HCT116 (cell line): ENCODE measurements at regions not wholly inside any gene's neighbourhood (a gene's known extent, or its start where the extent isn't known, plus 50 kb on each side); places are given as distances from the start of the nearest gene placed in this dataset.

Experiments used
- ATAC-seq: fragments of 200-7000 bp; cut with Tn5 transposase; 2 replicates; pipeline ENCODE4 v1.9.1; 2020; ENCODE audit warnings: mild to moderate bottlenecking, moderate library complexity
- BruUV-seq: library from RNA; stranded (reverse); fragments of 400-500 nt; replicated peaks from 2 replicates; lab custom pipeline; 2021; lab: Mats Ljungman, UMichigan
- CTCF ChIA-PET: fragments of 300-600 bp; sonication (Branson Sonifier 250); formaldehyde crosslinking; loops from one replicate; lab custom pipeline; 2021; ENCODE audit warnings: antibody characterized with exemption; lab: Charles Lee
- POLR2A ChIA-PET: fragments of 300-600, 350-600 bp; sonication (Branson Sonifier 250); formaldehyde crosslinking; loops from one replicate; lab custom pipeline; 2021; ENCODE audit warnings: antibody characterized with exemption; lab: Charles Lee
- RAD21 ChIA-PET, 2 experiments: fragments of 300-600 bp; sonication (Branson Sonifier 250); formaldehyde crosslinking; loops; one replicate each; lab custom pipeline; 2023; ENCODE audit warnings: low total read pairs in 2 of 2; ENCODE audit not compliant: uncharacterized antibody in 2 of 2, unreplicated experiment in 2 of 2, low non-redundant PET in 1 of 2; lab: Charles Lee
- DNase-seq: peaks from one replicate; pipeline ENCODE4 v3.0.0-alpha.2; 2010; ENCODE audit warnings: low read depth, low spot score
- H2AFZ ChIP-seq: fragments of 200-600 bp; shearing (Covaris generic), sonication (generic); 2 replicates; pipeline ENCODE4 v1.6.1; 2017; ENCODE audit warnings: low read depth, mixed run types, mixed read lengths, antibody characterized with exemption, low read length; ENCODE audit not compliant: poor library complexity, severe bottlenecking
- H3K27ac ChIP-seq: 2 replicates; pipeline ENCODE4 v1.5.1; 2012; ENCODE audit warnings: low read depth, low read length
- H3K27me3 ChIP-seq: fragments of 200-600 bp; sonication (generic); 2 replicates; pipeline ENCODE4 v1.6.1; 2016; ENCODE audit warnings: mixed run types, low read length, mixed read lengths; ENCODE audit not compliant: insufficient read depth
- H3K36me3 ChIP-seq, 2 experiments: fragments of 200-500 bp in 1 of 2; fragments of 200-600 bp in 1 of 2; sonication (Bioruptor generic) in 1 of 2; sonication (generic) in 1 of 2; 2 replicates each; pipeline versions ENCODE4 v1.5.1 to v1.6.1; 2014 to 2016; ENCODE audit warnings: low read length in 2 of 2, inconsistent platforms in 1 of 2, mixed read lengths in 1 of 2, mixed run types in 1 of 2; ENCODE audit not compliant: insufficient read depth in 2 of 2, control insufficient read depth in 1 of 2
- H3K4me1 ChIP-seq, 2 experiments: fragments of 200-600 bp in 1 of 2; sonication (generic) in 1 of 2; 2 replicates each; pipeline versions ENCODE4 v1.5.1 to v1.6.1; 2012 to 2017; ENCODE audit warnings: low read length in 2 of 2, inconsistent platforms in 1 of 2, mild to moderate bottlenecking in 1 of 2, mixed read lengths in 1 of 2, mixed run types in 1 of 2, moderate library complexity in 1 of 2; ENCODE audit not compliant: insufficient read depth in 2 of 2, control insufficient read depth in 1 of 2
- H3K4me2 ChIP-seq: fragments of 200-600 bp; sonication (generic); 2 replicates; pipeline ENCODE4 v1.6.1; 2017; ENCODE audit warnings: mixed run types, low read length, mixed read lengths
- H3K4me3 ChIP-seq, 2 experiments: fragments of 200-600 bp in 1 of 2; sonication (generic) in 1 of 2; replicated peaks in 1 of 2; 2 replicates each; pipeline ENCODE4 v1.5.1; 2011 to 2016; ENCODE audit warnings: low read length in 2 of 2, control low read depth in 1 of 2, low read depth in 1 of 2, mild to moderate bottlenecking in 1 of 2, mixed read lengths in 1 of 2, mixed run types in 1 of 2
- H3K79me2 ChIP-seq: fragments of 200-600 bp; sonication (generic); 2 replicates; pipeline ENCODE4 v1.6.1; 2017; ENCODE audit warnings: mild to moderate bottlenecking, mixed run types, low read length, moderate library complexity, mixed read lengths; ENCODE audit not compliant: insufficient read depth
- H3K9ac ChIP-seq: fragments of 200-600 bp; sonication (generic); 2 replicates; pipeline ENCODE4 v1.6.1; 2016; ENCODE audit warnings: low read length, mixed read lengths
- H3K9me2 ChIP-seq: fragments of 200-600 bp; sonication (generic), shearing (Covaris generic); 2 replicates; pipeline ENCODE4 v1.6.1; 2017; ENCODE audit warnings: mixed run types, mild to moderate bottlenecking, moderate library complexity; ENCODE audit not compliant: insufficient read depth
- H3K9me3 ChIP-seq, 2 experiments: fragments of 200-500 bp in 1 of 2; fragments of 200-600 bp in 1 of 2; sonication (Bioruptor generic) in 1 of 2; sonication (generic) in 1 of 2; 2 replicates each; pipeline ENCODE4 v1.6.1; 2014 to 2017; ENCODE audit warnings: low read length in 2 of 2, mixed read lengths in 2 of 2, inconsistent platforms in 1 of 2, low read depth in 1 of 2, mild to moderate bottlenecking in 1 of 2, mixed run types in 1 of 2, moderate library complexity in 1 of 2; ENCODE audit not compliant: control insufficient read depth in 1 of 2, insufficient read depth in 1 of 2
- H4K20me1 ChIP-seq: fragments of 200-600 bp; sonication (generic), shearing (Covaris generic); 2 replicates; pipeline ENCODE4 v1.6.1; 2017; ENCODE audit warnings: mixed run types, mild to moderate bottlenecking, moderate library complexity; ENCODE audit not compliant: insufficient read depth
- CBX3 ChIP-seq: IDR thresholded peaks from 2 replicates; pipeline ENCODE4 v1.6.1; 2012; ENCODE audit warnings: low read depth
- CEBPB ChIP-seq: IDR thresholded peaks from 2 replicates; pipeline ENCODE4 v1.6.1; 2012; ENCODE audit warnings: low read depth
- ELF1 ChIP-seq: IDR thresholded peaks from 2 replicates; pipeline ENCODE4 v1.6.1; 2012; ENCODE audit warnings: low read depth, borderline replicate concordance
- EZH2 ChIP-seq: fragments of 200-600 bp; sonication (generic); IDR thresholded peaks from 2 replicates; pipeline ENCODE4 v1.6.1; 2017; ENCODE audit warnings: antibody characterized with exemption, mixed run types
- EZH2phosphoT487 ChIP-seq: fragments of 200-600 bp; IDR thresholded peaks from 2 replicates; pipeline ENCODE4 v1.6.1; 2018; ENCODE audit warnings: antibody characterized with exemption, borderline replicate concordance
- JUND ChIP-seq: IDR thresholded peaks from 2 replicates; pipeline ENCODE4 v1.6.1; 2012
- POLR2A ChIP-seq: IDR thresholded peaks from 2 replicates; pipeline ENCODE4 v1.7.0; 2011; ENCODE audit warnings: borderline replicate concordance; ENCODE audit not compliant: insufficient read depth, insufficient read length; ENCODE audit errors: extremely low read depth
- POLR2AphosphoS5 ChIP-seq: IDR thresholded peaks from 2 replicates; pipeline ENCODE4 v1.6.1; 2011; ENCODE audit warnings: mild to moderate bottlenecking, low read depth, low read length, moderate library complexity
- RAD21 ChIP-seq: IDR thresholded peaks from 2 replicates; pipeline ENCODE4 v1.6.1; 2012; ENCODE audit warnings: low read depth, mild to moderate bottlenecking
- SP1 ChIP-seq: IDR thresholded peaks from 2 replicates; pipeline ENCODE4 v1.6.1; 2012; ENCODE audit warnings: low read depth
- SRF ChIP-seq: IDR thresholded peaks from 2 replicates; pipeline ENCODE4 v1.6.1; 2012; ENCODE audit warnings: low read depth
- YY1 ChIP-seq: IDR thresholded peaks from 2 replicates; pipeline ENCODE4 v1.6.1; 2011; ENCODE audit warnings: low read length, low read depth, moderate library complexity, mild to moderate bottlenecking; ENCODE audit not compliant: insufficient replicate concordance; ENCODE audit errors: extremely low read depth
- ZFX ChIP-seq: fragments of 450-650 bp; IDR thresholded peaks from 2 replicates; pipeline ENCODE4 v1.6.1; 2017
- intact Hi-C: fragments of 100-400 bp; cut with micrococcal nuclease; formaldehyde crosslinking; loops from 2 replicates; pipeline ENCODE4 v1.10.0; 2022
- TF ChIP-seq, protein P1 (sequence below): IDR thresholded peaks from 2 replicates; pipeline ENCODE4 v1.6.1; 2012
- TF ChIP-seq, protein P2 (sequence below): IDR thresholded peaks from 2 replicates; pipeline ENCODE4 v1.6.1; 2012; ENCODE audit warnings: low read depth

DNA sequence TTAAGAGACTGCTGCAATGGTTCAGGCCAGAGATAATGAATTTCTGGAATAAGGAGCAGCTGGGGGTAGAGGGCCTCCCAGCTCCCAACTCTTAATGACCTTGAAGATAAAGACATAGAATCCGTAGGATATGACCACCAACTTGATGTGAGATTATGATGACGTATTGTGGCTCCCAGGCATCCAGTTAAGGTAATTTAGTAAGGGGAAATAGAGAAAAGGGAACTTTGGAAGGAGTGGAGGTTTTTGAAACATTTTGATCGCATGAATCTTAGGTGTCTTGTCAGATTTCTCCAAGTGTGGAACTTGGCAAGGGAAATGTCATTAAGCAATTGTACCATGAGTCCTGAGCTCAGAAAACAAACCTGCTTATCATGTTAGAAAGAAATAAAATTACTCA is 277.3 kb upstream of the TANK start:
- H3K27me3 ChIP-seq, result no peaks in the 10 kb centered on the region
- no peak overlapping the region for H3K27ac ChIP-seq
- H3K9me3 ChIP-seq, result no peaks in the 10 kb centered on the region
- H3K9me2 ChIP-seq, result no peaks in the 10 kb centered on the region; the same call in 1 of the 2 replicates
- H3K4me2 ChIP-seq, result no peak overlapping the region
- H3K4me1 ChIP-seq, result no peaks in the 10 kb centered on the region
- no peak for ATAC-seq
- ChIA-PET CTCF (no interaction called here), RAD21 (no interaction called here), POLR2A (no interaction called here)
- H3K79me2 ChIP-seq, result no peaks in the 10 kb centered on the region
- no TSS peak for BruUV-seq
- no peaks in the 10 kb centered on the region for H3K36me3 ChIP-seq
- no peak overlapping the region for H3K4me3 ChIP-seq
- no peak overlapping the region for H2AFZ ChIP-seq
- intact Hi-C loops, result no loop called here
- H4K20me1 ChIP-seq, result no peaks in the 10 kb centered on the region
- H3K9ac ChIP-seq, result no peak overlapping the region
- DNase-seq, result no peak
- no peak for TF ChIP-seq POLR2A
- TF ChIP-seq, protein P1, sequence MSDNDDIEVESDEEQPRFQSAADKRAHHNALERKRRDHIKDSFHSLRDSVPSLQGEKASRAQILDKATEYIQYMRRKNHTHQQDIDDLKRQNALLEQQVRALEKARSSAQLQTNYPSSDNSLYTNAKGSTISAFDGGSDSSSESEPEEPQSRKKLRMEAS, result no peak
- TF ChIP-seq ZFX, result no peak
- no peak for TF ChIP-seq POLR2AphosphoS5
- no peak for TF ChIP-seq SP1
- TF ChIP-seq YY1, result no peak
- TF ChIP-seq SRF, result no peak
- TF ChIP-seq CEBPB, result no peak
- no peak for TF ChIP-seq ELF1
- TF ChIP-seq RAD21, result no peak
- no peak for TF ChIP-seq CBX3
- no peak for TF ChIP-seq EZH2
- no peak for TF ChIP-seq JUND
- no peak for TF ChIP-seq EZH2phosphoT487
- TF ChIP-seq, protein P2, sequence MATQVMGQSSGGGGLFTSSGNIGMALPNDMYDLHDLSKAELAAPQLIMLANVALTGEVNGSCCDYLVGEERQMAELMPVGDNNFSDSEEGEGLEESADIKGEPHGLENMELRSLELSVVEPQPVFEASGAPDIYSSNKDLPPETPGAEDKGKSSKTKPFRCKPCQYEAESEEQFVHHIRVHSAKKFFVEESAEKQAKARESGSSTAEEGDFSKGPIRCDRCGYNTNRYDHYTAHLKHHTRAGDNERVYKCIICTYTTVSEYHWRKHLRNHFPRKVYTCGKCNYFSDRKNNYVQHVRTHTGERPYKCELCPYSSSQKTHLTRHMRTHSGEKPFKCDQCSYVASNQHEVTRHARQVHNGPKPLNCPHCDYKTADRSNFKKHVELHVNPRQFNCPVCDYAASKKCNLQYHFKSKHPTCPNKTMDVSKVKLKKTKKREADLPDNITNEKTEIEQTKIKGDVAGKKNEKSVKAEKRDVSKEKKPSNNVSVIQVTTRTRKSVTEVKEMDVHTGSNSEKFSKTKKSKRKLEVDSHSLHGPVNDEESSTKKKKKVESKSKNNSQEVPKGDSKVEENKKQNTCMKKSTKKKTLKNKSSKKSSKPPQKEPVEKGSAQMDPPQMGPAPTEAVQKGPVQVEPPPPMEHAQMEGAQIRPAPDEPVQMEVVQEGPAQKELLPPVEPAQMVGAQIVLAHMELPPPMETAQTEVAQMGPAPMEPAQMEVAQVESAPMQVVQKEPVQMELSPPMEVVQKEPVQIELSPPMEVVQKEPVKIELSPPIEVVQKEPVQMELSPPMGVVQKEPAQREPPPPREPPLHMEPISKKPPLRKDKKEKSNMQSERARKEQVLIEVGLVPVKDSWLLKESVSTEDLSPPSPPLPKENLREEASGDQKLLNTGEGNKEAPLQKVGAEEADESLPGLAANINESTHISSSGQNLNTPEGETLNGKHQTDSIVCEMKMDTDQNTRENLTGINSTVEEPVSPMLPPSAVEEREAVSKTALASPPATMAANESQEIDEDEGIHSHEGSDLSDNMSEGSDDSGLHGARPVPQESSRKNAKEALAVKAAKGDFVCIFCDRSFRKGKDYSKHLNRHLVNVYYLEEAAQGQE, result no peak
